NT2/D1 (cell line): ENCODE measurements at regions not wholly inside any gene's neighbourhood (a gene's known extent, or its start where the extent isn't known, plus 50 kb on each side); places are given as distances from the start of the nearest gene placed in this dataset.

Source experiments
- DNase-seq: peaks from one replicate; pipeline ENCODE4 v3.0.0-alpha.2; 2011; ENCODE audit warnings: low read depth, low spot score
- H3K27me3 ChIP-seq: 2 replicates; pipeline ENCODE4 v1.6.0; 2011; ENCODE audit warnings: mild to moderate bottlenecking; ENCODE audit not compliant: insufficient read length, insufficient read depth
- H3K36me3 ChIP-seq: 2 replicates; pipeline ENCODE4 v1.6.1; 2011; ENCODE audit warnings: mild to moderate bottlenecking, low read length, mixed read lengths; ENCODE audit not compliant: insufficient read depth, insufficient read length
- H3K4me1 ChIP-seq: 2 replicates; pipeline ENCODE4 v1.5.1; 2011; ENCODE audit not compliant: insufficient read depth, insufficient read length
- H3K4me3 ChIP-seq: 2 replicates; pipeline ENCODE4 v1.5.1; 2011; ENCODE audit warnings: low read depth; ENCODE audit not compliant: insufficient read length
- H3K9ac ChIP-seq: 2 replicates; pipeline ENCODE4 v1.6.0; 2011; ENCODE audit warnings: low read depth; ENCODE audit not compliant: insufficient read length
- H3K9me3 ChIP-seq: 2 replicates; pipeline ENCODE4 v1.5.1; 2011; ENCODE audit warnings: mild to moderate bottlenecking, low read length; ENCODE audit not compliant: insufficient read depth
- SUZ12 ChIP-seq: IDR thresholded peaks from 2 replicates; pipeline ENCODE4 v1.6.1; 2011; ENCODE audit not compliant: insufficient read length, insufficient read depth; ENCODE audit errors: extremely low read depth
- YY1 ChIP-seq: IDR thresholded peaks from 2 replicates; pipeline ENCODE4 v1.6.1; 2011; ENCODE audit not compliant: insufficient read length, insufficient read depth
- ZNF274 ChIP-seq: IDR thresholded peaks from 2 replicates; pipeline ENCODE4 v1.6.1; 2011; ENCODE audit warnings: mild to moderate bottlenecking, low read depth, low read length

DNA sequence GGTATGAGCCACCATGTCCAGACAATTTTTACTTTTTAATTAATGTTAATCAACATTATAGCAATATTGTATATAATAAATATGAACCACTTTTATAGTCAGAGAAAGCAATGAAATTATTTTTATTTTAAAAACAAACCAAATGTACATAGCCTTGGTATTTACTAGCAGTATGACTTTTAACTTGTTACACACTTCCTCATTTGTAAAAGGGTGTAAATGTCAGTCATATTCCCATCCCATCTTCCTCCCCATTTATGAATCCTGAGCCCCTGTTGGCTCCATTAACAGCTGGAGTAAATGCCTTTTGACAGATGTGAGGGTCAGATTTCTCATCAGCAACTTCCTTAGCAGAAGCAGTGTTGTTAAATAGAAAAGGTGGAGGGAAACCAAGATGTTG is 179.6 kb upstream of the SPRY1 start:
- no peak for DNase-seq
- H3K36me3 ChIP-seq: no peaks in the 10 kb centered on the region
- H3K27me3 ChIP-seq: no peaks in the 10 kb centered on the region
- TF ChIP-seq ZNF274 (no peak), SUZ12 (no peak), YY1 (no peak)
- no peak overlapping the region for H3K4me3 ChIP-seq
- no peaks in the 10 kb centered on the region for H3K4me1 ChIP-seq
- H3K9ac ChIP-seq: no peak overlapping the region
- H3K9me3 ChIP-seq: no peaks in the 10 kb centered on the region

DNA sequence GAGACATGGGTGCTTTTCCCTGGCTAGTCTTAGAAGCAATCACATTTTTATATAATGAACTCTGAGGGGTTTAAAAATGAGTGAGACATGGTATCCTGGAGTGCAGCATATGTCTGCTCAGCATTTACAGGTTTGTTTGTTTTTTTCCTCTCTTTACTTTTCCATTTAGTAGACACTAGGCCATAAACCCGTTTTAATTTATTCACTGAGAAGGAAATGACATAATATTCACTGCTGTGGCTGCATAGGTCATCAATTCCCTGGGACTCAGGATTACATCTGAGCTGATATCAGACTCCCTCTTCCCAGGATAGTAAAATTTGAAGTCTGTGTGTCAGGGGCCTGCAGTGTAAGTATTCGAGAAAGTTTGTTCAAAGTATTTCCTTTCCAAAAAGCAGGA is 178.9 kb upstream of the SPRY1 start:
- H3K27me3 ChIP-seq: no peaks in the 10 kb centered on the region
- TF ChIP-seq YY1 (no peak), ZNF274 (no peak), SUZ12 (no peak)
- H3K36me3 ChIP-seq: no peaks in the 10 kb centered on the region
- no peak overlapping the region for H3K4me3 ChIP-seq
- no peaks in the 10 kb centered on the region for H3K9me3 ChIP-seq
- no peak for DNase-seq
- no peaks in the 10 kb centered on the region for H3K4me1 ChIP-seq
- H3K9ac ChIP-seq: no peak overlapping the region

DNA sequence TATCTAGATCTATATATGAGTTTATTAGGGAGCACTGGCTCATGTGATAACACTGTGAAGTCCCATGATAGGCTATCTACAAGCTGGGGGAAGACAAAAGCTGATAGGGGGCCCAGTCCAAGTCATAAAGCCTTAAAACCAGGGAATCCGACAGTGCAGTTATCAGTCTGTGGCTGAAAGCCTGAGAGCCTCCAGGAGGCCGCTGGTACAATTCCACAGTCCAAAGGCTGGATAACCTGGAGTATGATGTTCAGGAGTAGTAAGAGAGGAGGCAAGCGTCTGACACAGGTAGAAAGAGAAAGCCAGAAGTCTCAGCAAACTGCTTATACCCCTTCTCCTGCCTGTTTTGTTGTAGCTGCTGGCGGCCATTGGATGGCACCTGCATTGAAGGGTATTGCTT is 177.6 kb upstream of the SPRY1 start:
- TF ChIP-seq SUZ12 (no peak), YY1 (no peak), ZNF274 (no peak)
- H3K9me3 ChIP-seq: no peaks in the 10 kb centered on the region
- no peak overlapping the region for H3K9ac ChIP-seq
- H3K27me3 ChIP-seq: no peaks in the 10 kb centered on the region
- H3K36me3 ChIP-seq: no peaks in the 10 kb centered on the region
- no peak overlapping the region for H3K4me3 ChIP-seq
- DNase-seq: no peak
- no peaks in the 10 kb centered on the region for H3K4me1 ChIP-seq

DNA sequence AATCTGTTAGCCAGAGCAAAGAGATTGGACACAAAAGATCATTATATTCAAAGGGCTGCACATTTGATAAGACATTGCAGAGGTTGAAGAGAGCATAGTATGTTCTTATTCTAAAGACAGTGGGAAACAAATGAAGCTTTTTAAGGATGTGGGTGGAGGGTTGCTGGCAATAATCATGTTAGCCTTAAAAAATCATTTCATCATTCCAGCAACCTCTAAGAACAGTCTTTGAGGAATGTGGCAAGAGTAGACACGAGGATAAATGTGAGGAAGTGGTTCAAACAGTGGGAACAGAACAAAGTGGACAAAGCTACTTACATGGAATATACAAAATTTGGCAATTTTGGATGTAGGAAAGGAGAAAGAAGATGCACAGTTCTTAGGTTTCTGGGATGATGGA is 167.3 kb upstream of the SPRY1 start:
- no peaks in the 10 kb centered on the region for H3K27me3 ChIP-seq
- H3K9ac ChIP-seq: no peak overlapping the region
- no peak overlapping the region for H3K4me3 ChIP-seq
- no peaks in the 10 kb centered on the region for H3K4me1 ChIP-seq
- H3K36me3 ChIP-seq: no peaks in the 10 kb centered on the region
- no peaks in the 10 kb centered on the region for H3K9me3 ChIP-seq
- TF ChIP-seq SUZ12: no peak
- TF ChIP-seq ZNF274: no peak
- TF ChIP-seq YY1: no peak
- no peak for DNase-seq

DNA sequence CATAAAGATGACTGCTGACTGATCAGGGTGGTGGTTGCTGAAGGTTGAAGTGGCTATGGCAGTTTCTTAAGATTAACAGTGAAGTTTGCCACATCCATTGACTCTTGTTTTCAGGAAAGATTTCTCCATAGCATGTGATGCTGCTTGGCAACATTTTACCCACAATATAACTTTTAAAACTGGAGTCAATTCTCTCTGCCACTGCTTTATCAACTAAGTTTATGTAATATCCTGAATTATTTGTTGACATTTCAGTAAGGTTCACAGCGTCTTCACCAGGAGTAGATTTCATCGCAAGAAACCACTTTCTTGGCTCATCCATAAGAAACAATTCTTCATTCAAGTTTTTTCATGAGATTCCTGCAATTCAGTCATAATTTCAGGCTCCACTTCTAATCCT is 166.5 kb upstream of the SPRY1 start:
- TF ChIP-seq ZNF274: no peak
- no peaks in the 10 kb centered on the region for H3K4me1 ChIP-seq
- DNase-seq: no peak

DNA sequence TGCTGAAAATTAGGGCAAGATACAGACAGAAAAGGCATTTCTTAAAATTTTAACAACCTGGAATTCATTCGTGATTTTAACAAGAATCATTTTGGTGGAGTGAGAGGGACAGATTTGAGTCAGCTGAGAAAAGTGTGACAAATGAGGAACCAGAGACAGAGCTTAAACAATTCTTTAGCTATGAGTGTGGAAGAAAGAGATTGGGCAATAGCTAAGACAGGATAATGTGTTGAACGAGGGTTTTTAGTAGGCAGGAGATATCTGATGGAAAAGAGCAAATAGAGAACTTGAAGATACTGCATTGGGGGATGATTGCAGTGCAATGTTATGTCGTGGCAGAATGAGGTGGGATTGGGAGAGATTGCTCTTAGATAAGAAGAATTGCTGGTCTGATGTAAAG is 164.2 kb upstream of the SPRY1 start:
- H3K4me1 ChIP-seq: no peaks in the 10 kb centered on the region
- TF ChIP-seq YY1: no peak
- no peak for TF ChIP-seq SUZ12
- TF ChIP-seq ZNF274: no peak
- DNase-seq: no peak
- H3K36me3 ChIP-seq: no peaks in the 10 kb centered on the region
- H3K9me3 ChIP-seq: no peaks in the 10 kb centered on the region
- no peaks in the 10 kb centered on the region for H3K27me3 ChIP-seq
- no peak overlapping the region for H3K9ac ChIP-seq
- H3K4me3 ChIP-seq: no peak overlapping the region

More for the DNA sequence above, 166.5 kb upstream of the SPRY1 start:
- Histone ChIP-seq H3K36me3 (no peaks in the 10 kb centered on the region), H3K27me3 (no peaks in the 10 kb centered on the region), H3K4me3 (no peak overlapping the region), H3K9ac (no peak overlapping the region), H3K9me3 (no peaks in the 10 kb centered on the region)

DNA sequence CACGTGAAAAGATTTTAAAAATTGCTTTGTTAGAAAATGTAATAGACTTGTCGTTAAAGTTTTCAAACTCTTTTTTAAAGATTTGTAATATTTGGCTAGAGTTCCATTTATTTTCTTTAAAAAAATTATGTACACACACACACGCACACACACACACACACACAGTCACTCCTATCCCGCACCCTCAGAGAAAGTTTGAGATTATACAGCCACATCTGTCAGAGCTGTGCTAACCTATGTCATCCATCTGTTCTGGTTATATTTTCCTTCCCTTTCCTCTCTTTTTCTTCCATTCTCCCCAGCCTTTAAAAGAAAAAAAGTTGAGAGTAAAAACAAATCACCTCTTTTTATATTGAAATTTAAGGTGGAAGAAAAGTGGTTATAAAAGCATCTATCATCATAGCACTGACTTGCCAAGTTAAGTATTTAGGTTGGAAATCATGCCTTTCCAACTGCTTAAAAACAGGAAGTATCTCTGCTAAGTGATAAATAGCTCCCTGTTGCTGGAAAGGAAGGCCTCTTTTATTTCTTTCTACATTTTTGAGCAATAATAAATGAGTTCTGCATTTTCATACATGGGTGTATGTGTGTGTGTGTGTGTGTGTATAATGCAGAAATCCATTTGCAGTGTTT is 163.3 kb upstream of the SPRY1 start:
- Histone ChIP-seq H3K9ac (no peak overlapping the region), H3K36me3 (no peaks in the 10 kb centered on the region), H3K27me3 (no peaks in the 10 kb centered on the region), H3K4me1 (no peaks in the 10 kb centered on the region), H3K4me3 (no peak overlapping the region), H3K9me3 (no peaks in the 10 kb centered on the region)
- DNase-seq: no peak
- TF ChIP-seq ZNF274 (no peak), SUZ12 (no peak), YY1 (no peak)

DNA sequence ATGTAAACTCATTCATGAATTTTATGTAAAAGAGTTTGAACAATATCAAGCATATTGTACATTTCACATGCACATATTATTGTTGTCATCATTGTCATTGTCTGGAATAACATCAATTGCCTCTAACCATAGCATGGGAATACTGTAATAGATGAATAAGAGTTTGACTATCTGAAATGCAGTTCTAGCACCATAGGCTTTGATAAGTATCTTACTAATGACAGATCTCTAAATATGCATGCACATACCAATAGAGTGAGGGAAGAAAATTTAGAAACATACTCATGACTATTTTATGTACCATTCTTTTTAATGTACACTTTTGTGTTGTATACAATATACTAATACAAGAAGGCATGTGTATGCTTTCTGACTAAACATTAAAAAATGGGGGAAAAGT is 161.6 kb upstream of the SPRY1 start:
- H3K27me3 ChIP-seq: no peaks in the 10 kb centered on the region
- DNase-seq: no peak
- H3K36me3 ChIP-seq: no peaks in the 10 kb centered on the region
- no peak overlapping the region for H3K9ac ChIP-seq
- no peaks in the 10 kb centered on the region for H3K9me3 ChIP-seq
- no peak for TF ChIP-seq ZNF274
- TF ChIP-seq SUZ12: no peak
- TF ChIP-seq YY1: no peak
- no peak overlapping the region for H3K4me3 ChIP-seq
- H3K4me1 ChIP-seq: no peaks in the 10 kb centered on the region
